GM19023 (cell line): ENCODE measurements at regions not wholly inside any gene's neighbourhood (a gene's known extent, or its start where the extent isn't known, plus 50 kb on each side); places are given as distances from the start of the nearest gene placed in this dataset.

Source experiments
- ATAC-seq: cut with Tn5 transposase; IDR thresholded peaks from one replicate; pipeline ENCODE4 v1.9.1; 2021; ENCODE audit warnings: mild to moderate bottlenecking, moderate library complexity; ENCODE audit not compliant: unreplicated experiment

DNA sequence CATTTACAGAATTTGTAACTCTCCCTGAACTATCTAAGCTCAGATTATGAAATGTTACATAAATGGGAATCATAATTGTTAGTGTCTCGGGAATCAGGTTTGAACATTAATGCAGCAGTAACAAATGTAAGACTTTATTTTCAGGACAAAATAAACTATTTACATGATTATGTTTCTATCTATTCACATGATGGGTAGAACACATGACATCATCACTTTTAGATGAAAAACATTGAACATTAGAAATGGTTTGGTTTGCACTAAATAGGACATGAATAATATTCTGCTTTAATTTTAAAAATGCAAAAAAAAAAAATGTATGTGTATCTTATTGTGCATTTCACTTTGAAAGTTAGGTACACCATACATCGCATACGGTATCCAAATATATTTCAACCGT, 745.5 kb upstream of the POT1 start:
- ATAC-seq = no peak

DNA sequence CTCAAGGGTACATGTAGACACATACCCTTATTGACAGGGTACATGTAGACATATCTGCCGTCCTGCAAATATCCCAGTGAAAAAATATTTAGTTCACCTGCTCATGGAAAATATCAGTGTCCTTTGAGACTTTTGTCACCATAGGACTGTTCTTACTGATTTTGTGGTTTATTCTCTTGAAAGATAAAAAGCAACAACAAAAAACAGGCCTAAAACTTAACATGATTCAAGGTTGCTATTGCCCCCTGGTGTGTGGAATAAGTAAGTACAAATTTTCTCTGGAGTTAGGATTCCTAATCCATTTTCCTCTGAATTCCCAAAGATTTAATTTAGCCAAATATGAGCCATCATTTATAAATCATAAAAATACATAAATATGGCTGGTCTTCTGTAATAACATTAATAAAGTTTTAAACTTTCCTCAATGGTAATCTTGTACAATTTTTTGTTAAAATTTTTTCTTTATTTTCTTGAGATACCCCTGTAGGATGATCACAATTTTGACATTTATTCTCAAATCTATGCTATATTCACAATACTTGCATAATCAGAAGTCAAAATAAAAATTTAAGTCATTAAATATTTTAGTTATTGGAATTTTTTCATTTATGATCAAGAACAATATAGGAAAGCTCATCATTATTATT, 741.4 kb upstream of the POT1 start:
- ATAC-seq = no peak

DNA sequence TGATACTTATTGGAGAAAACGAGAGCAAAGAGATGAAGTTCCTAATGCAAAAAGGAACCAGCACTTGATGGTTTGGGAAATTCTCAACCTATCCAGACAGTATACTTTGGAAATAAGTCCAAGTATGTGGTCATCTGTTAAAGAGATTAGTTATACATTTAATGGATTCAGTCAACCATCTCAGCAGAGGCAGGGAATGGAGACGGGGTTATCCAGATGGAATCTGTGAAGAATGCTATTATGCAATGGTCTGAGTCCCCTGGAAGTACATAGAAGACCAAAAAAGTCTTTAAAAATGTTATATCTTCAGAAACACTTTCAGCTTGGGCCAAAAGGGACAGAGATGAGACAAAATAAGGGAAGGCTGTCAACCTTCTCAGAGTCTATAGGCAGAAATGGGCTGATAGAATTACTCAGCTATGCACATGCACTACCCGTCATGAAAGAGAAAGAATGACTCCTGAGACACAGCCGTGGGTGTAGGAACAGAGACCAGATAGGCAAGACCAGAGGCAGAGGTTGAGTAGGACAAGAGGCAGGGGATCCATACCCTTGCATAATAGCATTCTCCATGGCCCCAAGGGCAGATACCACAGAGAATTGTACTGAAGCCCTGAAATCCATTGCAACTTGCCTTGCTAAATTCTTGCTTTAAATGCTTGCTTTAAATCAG, 738.8 kb upstream of the POT1 start:
- peak; percentile 50 for ATAC-seq

DNA sequence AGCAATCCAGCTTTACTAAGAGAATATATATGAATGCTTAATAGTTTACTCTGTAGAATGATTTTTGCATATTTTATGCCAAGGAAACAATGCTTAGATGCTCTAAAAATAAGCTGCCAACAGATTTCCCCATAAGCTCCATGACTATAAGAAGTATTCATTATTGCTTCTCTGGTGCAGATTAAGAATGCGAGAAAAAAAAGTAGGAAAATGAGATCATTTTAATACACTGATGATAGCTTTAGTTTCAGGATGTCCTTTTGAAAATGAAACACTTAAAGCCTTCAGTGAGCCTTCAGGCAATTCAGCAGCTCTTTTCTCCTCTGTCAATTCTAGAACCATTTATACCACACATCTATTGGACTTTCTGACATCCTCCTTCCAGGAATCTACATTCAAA, 735.0 kb upstream of the POT1 start:
- ATAC-seq = no peak

DNA sequence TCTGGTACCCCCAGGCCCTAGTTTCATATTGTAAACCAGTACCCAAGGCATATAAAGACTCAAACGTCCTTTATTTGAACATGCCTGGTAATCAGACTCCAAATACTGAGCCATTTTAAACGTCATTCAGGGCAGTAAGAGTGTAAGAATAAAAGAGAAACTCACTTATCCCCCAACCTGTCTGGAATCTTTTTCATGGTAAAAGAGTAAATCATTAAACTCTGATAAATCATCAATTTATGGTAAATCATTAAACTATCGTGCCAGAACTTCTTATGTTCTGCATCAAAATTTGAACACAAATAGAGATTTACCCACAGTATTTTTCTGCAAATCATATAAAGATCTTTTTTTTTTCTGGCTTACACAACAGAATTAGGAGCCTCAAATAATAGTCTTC, 734.3 kb upstream of the POT1 start:
- ATAC-seq = no peak

DNA sequence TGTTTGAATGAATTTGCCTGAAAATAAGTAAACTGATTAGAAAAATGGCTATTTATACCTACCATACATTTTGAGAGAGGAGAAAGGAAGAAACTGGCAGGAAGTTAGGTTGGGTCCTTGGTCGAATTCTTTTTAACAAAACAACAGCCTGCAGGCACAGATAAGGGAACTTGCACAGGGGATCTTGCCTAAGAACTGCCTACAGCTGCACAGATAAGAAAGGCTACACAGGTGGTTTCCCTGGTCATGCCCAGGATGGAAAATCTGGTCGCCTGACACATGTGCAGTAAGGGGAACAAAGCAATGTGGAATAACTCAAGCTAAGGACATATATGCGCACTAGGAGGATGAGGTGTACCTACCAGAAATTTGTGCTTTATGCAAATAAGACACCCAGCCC, 732.1 kb upstream of the POT1 start:
- no peak for ATAC-seq

DNA sequence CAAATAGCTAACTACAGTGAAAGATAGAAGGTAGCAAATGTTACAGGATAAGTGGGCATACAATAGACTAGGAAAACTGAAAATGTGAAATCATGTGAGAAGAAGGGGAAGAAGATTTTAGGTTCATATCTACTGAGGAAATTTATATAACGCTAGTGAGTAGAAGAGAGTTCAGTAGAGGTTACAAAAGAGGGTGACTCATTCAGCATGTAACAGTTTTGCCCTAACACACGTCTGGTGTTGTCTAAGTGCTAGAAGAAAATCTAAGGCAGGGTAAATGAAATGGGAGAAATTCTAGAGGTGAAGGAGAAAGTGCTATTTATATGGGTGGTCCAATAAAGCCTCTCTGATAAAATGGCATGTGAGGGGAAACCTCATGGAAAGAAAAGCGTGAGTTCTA, 731.4 kb upstream of the POT1 start:
- ATAC-seq = no peak

DNA sequence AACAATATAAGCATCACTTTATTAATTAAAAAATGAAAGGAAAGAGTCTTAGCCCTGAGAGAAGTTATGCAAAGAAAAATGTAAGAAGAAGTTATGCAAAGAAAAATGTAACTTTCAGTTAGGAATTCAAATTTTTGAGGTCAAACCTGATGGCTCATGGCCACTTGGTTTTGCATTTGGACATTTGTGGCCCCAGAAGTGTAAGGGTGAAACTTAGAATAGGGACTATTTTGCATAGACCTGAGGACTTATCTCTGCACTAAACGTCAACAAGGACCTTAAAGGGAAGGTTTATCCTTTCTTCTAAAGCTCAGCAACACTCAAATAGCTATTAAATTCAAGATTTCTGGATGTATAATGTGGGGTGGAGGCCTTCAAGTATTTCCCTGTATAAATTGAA, 724.5 kb upstream of the POT1 start:
- no peak for ATAC-seq

DNA sequence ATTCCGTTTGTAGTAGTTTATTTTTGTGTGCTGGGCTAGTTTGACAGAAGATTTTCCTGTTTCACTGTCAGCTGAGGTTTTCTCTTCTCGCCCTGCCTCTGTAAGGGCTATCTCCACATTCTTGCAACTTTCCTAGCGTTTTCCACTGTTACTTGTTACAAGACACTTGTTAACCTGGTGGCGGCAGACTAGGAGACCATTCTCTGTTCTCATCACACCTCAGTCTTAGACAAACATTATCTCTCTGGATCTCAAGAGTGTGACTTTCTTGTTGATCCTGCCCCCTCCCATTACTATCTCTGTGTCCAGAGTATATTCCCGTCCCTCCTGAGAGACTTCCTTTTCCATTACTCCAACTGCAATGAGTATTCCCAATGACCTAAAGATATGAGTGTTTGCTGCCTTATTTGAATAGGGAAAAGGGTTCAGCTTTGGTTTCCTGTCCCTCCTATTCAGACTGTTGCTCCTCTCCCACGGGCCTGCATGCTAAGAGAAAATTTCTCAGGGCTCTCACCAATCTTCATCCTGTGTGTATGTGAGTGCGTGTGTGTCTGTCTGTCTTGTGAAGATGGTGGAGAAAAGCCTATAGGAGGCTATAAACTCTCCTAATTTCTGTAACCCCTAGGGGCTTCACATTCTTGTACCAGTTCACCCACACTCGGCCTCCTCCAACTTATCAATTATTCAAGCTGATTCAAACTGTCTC, 722.4 kb upstream of the POT1 start:
- ATAC-seq = no peak

DNA sequence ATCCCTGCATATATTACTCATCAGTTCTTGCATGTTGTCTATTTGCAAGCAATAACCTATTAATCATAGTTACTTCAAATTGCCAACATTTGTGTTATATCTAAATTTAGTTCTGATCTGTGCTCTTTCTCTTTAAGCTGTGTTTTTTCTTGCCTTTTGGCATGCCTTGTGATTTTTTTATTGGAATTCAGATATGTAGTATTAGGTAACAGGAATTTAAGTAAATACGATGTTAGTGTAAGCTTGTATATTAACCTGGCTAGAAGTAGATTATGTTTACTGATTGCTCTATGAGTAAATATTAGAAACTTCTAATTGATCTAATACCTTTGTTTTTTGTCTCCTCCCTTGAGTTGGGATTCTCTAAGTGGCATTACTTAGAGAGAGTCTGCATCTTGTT, 718.9 kb upstream of the POT1 start:
- no peak for ATAC-seq

DNA sequence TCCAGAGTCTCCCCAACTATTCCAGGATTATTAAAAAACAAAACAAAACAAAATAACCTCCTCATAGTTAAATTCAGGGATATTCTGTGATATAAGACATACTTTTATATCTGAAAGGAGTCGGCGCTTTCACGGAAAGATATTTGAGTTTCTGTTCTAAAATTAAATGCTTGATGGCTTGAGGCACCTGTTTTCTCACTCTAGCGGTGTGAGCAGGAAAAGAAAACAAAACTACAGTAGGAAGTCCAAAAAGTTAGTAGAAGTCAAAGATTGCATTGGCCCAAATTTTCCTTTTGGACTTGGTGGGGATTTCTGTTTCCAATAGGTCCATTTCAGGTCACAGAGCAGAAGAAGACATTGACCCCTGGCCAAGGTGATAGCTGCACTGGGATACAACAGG, 716.1 kb upstream of the POT1 start:
- ATAC-seq = no peak

DNA sequence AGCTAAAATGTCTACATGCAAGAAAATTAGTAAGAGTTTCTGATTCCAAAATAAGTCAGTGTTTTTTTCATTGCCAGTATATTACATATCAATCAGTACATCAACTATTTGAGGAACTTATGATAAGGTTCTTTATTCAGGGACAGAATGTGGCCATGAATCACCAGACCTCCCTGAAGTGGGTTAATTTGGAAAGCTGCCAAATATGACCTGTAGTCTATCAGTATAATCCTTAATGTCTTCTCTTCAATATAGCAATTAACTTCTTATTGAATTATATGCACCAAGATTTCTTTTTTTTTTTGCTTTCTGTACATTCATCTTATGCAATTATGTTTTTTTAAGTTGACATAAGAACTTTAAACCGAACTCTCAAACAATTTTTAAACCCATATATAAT, 714.5 kb upstream of the POT1 start:
- no peak for ATAC-seq

DNA sequence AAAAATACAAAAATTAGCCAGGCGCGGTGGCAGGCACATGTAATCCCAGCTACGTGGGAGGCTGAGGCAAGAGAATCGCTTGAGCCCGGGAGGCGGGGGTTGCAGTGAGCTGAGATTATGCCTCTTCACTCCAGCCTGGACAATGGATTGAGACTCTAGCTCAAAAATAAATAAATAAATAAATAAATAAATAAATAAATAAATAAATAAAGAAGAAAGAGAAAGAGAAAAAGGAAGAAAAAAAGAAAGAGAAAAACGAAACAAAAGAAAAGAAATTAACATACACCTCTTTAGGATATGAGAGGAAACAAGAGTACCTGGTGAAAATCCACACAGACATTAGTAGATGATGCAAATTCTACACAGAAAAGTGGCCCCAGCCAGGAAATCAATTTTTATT, 713.7 kb upstream of the POT1 start:
- no peak for ATAC-seq

DNA sequence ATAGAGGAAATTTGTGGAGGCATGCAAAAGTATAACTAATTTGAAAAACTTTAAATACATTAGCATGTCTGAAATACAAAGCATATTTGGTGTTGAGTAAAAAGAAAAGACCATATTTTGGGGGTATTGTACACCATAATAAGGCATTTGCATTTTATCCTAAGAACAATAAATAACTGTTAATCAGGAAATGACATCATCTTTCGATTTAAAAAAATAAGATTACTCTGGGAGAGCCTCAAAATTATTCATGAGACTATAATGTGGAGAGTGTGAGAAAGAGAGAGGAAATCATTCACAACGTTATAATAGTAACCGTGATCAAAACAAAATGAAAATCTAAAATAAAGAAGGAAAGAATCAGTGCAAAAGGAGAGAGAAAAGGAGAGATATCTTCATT, 712.3 kb upstream of the POT1 start:
- no peak for ATAC-seq

DNA sequence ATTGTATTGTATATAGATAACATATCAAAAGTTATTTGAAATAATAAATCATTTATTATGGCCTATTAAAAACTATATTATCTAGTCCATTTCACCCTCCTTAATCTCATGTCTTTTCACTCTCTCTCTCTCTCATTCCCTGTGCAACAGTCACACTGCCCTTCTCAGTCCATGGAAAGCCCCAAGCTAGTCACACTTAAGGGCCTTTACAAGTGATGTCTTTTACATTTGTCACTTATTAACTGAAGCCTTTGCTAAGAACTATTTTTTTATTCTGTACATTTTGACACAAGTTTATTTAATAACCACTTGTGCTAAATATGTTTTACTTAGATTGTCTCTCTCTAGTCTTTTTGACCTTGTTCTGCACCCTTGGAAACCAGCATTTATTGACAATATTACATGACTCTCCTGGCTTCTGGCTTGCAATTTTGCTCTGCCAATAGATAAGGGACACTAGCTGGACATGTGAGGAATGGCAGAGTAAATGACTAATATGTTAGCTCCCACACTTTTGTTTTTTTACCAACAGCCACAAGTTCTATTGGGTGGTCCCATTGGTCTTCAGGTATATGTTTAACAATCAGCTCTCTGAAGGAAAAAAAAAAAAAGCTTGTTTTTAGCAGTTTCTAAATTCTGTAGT, 706.8 kb upstream of the POT1 start:
- no peak for ATAC-seq

DNA sequence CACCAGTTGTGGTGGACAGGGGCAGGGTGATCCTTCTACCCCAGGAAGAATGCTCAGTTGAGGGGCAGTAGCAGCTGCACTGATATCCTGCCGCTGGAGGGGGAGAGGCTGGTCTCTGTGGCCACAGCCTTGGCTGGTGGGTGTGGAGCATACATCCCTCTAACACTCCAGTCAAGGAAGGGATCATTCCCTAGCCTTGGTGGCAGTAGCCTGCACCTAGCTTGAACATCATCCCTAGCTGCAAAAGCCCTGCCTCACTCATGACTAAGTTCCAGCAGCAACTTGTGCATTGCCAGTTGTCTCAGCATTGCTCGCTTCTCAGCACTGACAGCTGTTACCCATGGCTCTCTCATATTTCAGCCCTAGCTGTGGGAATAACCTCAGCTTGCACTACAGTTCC, 688.9 kb upstream of the POT1 start:
- ATAC-seq = no peak

DNA sequence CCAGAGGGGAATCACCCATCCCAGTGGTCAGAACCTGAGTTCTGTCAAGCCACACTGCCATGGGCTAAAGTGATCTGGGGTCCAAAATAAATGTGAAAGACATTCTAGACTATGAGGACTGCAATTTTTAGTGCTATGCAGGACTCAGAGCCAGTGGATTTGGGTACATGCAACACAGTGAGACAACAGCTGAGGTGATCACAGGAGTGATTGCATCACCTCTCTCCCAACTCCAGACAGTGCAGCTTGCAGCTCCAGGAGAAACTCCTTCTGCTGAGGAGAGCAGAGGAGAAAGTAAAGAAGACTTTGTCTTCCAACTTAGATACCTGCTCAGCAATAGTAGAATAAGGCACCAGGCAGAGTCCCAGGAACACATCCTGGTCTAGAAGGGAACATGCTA, 682.0 kb upstream of the POT1 start:
- ATAC-seq = no peak

DNA sequence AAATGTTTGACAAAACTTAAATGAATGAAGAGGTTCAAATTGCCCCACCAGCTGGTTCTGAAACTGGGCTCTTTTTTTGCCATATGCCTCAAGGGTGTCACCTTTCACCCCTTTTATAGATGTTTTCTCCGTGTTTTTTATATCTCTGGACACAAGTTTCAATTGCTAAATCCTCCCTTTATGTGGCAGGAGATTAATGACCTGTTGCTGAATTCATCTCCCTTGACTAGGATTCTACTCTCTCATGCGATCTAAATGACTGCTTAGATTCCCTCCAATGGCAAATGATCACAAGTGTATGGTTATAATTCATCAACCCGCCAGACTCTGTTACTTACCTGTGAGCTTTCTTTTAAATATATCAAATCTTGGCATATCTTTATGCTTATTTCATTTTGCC, 677.0 kb upstream of the POT1 start:
- ATAC-seq = no peak

DNA sequence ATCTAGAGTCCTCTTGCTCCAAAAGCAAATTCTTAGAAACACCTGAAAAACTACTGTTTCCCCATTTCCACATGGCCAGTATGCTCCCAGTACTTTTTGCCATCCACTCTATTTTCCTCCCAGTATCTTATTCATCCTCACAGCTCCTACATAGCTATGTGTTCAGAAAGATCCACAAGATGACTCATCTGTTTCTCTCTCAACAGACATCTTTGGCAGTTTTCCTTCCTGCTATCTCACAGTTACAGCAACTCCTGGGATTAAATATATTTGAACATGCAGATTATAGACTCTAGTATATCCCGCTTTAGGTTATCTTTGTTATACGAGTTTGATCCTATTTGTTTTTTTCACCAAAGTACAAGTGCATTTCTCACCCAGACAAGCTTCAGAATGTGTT, 675.6 kb upstream of the POT1 start:
- ATAC-seq = no peak

DNA sequence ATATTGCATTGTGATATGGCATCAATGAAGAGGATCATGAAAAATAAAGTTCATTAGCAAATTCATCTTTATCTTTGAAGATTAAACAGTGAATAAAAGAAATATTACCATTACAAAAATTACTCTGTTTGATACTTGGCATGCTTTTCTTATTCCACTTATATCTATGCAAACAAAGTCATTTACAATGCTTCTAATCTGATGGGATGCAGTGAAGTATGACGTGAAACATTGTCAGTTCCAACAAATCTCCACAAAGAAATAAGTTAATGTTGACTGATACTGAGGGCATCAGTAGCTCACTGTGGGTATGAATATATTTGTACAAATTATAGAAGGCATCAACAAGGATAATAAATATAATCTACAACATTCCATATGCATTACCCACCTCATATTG, 672.8 kb upstream of the POT1 start:
- no peak for ATAC-seq

DNA sequence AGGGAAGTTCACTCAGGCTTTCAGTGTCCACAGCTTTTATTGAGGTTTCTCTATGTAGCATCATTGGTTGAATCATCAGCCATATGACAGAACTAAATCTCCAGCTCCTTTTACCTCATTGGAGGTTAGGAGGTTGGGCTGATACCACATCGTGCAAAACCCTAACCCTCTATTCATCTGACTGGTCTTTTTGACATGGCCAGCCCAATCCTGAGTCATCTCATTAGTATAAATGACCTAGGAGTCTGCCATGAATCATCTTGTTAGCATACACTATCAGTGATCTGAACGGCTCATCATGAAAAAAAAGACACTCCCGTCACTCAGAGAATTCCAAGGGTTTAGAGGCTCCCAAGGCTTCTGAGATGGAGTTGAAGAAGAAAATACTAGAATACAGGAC, 669.8 kb upstream of the POT1 start:
- no peak for ATAC-seq

DNA sequence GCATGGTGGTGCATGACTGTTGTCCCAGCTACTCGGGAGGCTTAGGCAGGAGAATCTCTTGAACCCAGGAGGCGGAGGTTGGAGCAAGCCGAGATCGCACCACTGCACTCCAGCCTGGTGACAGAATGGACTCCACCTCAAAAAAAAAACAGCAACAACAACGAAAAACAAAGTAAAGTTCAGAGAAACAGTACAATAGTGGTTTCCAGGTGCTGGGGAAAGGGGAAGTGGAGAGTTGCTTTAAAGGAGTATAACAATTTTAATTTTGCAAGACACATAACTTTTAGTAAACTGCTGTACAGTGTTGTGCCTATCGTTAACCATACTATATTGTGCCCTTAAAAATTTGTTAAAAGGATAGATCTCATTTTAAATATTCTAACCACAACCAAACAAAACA, 662.7 kb upstream of the POT1 start:
- no peak for ATAC-seq
